Naive B cell (primary cell): ENCODE measurements at regions not wholly inside any gene's neighbourhood (a gene's known extent, or its start where the extent isn't known, plus 50 kb on each side); places are given as distances from the start of the nearest gene placed in this dataset.

Experiments used
- ATAC-seq, 2 donors: fragments of 150-1000 bp; cut with Tn5 transposase; 2 replicates each; pipeline ENCODE4 v1.10.0; 2021; ENCODE audit warnings: low read depth in 2 of 2, mild to moderate bottlenecking in 2 of 2, moderate library complexity in 2 of 2
- DNase-seq: peaks from one replicate; pipeline ENCODE4 v3.0.0; 2022
- H3K27ac Mint-ChIP-seq, 6 donors: one replicate each; pipeline ENCODE4 v1.8.0; 2020 to 2022; ENCODE audit warnings: mild to moderate bottlenecking in 6 of 6, mixed read lengths in 6 of 6, moderate library complexity in 5 of 6, inconsistent platforms in 2 of 6
- H3K27me3 Mint-ChIP-seq, 3 donors: one replicate each; pipeline ENCODE4 v1.8.0; 2021 to 2022; ENCODE audit warnings: mixed read lengths in 3 of 3, mild to moderate bottlenecking in 1 of 3
- H3K36me3 Mint-ChIP-seq, 2 donors: one replicate each; pipeline ENCODE4 v1.8.0; 2020 to 2022; ENCODE audit warnings: mixed read lengths in 2 of 2, inconsistent platforms in 1 of 2, mild to moderate bottlenecking in 1 of 2
- H3K4me1 Mint-ChIP-seq, 3 donors: one replicate each; pipeline ENCODE4 v1.8.0; 2020 to 2022; ENCODE audit warnings: mixed read lengths in 3 of 3, inconsistent platforms in 1 of 3, mild to moderate bottlenecking in 1 of 3, moderate library complexity in 1 of 3
- H3K4me3 Mint-ChIP-seq, 8 donors: one replicate each; pipeline ENCODE4 v1.8.0; 2020 to 2022; ENCODE audit warnings: mild to moderate bottlenecking in 8 of 8, mixed read lengths in 8 of 8, moderate library complexity in 8 of 8, inconsistent platforms in 2 of 8
- H3K9me3 Mint-ChIP-seq, 7 donors: one replicate each; pipeline ENCODE4 v1.8.0; 2020 to 2022; ENCODE audit warnings: mixed read lengths in 7 of 7, mild to moderate bottlenecking in 5 of 7, inconsistent platforms in 2 of 7, moderate library complexity in 1 of 7

DNA sequence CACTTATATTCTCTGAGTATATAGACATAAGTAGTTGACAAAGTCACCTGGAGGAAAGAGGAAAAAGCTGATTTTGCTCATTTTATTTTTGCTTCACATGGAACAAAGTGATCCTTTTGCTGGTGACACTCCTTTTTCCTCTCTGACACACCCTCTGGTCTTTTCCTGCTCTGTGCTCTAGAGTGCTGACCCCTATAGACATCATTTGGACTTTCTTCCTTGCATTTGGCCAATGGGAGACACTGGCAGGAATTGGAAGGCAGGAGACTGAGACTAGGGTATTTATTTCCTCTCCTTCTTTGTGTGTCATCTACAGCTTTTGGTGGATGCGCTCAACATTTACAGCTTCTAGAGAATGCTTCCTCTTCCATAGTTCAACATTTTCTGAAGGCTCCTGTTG, 1078.1 kb downstream of the SORCS1 start:
- peaks cover 0 to 4% (median 0%) of the 10 kb centered on the region in 7 donors for H3K9me3 Mint-ChIP-seq
- H3K27ac Mint-ChIP-seq = no peak overlapping the region
- no peaks in the 10 kb centered on the region for H3K36me3 Mint-ChIP-seq
- no peaks in the 10 kb centered on the region for H3K4me1 Mint-ChIP-seq
- DNase-seq (no peak), ATAC-seq (no peak)
- no peaks in the 10 kb centered on the region for H3K27me3 Mint-ChIP-seq
- H3K4me3 Mint-ChIP-seq = no peak overlapping the region

DNA sequence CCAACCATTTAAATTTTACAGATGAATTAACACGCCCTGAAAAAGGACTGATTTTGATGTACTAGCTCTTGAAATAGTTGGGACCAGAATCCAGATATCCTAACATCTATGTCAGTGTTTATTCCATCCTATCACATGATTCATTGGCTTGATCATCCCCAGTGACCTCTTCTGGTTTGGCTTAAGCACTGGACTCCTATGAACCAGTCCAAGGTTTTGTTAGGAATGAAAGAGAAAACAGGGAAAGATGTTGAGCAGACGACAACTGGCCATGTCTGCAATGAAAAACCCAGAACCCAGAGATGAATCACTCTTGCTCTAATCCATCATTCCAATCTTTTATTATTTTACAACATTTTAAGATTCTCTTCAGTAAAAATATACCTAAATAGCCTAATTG, 1080.9 kb downstream of the SORCS1 start:
- Mint-ChIP-seq H3K27me3 (no peaks in the 10 kb centered on the region), H3K9me3 (peaks cover 0 to 3% (median 0%) of the 10 kb centered on the region in 7 donors), H3K27ac (no peak overlapping the region), H3K36me3 (no peaks in the 10 kb centered on the region), H3K4me1 (no peaks in the 10 kb centered on the region), H3K4me3 (no peak overlapping the region)
- no peak for DNase-seq
- no peak for ATAC-seq

DNA sequence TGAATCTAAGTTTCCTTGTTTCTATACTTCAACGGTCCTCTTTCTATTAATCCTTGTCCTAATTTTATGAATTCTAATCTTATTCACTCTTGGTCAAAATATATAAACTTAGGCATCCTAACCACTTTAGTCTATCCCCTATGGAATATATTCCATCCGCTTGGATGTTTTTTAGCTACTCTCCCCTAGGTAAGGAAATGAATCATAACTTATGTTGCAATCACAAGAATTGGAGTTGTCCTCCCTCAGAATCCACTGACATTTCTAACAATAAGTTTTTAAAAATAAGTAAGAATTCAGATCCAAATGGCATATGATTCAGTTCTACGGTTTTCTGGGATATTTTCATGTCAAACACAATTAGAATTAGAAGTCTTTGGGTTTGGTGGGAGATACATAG, 1081.6 kb downstream of the SORCS1 start:
- peaks cover 0 to 3% (median 0%) of the 10 kb centered on the region in 7 donors for H3K9me3 Mint-ChIP-seq
- ATAC-seq = no peak

DNA sequence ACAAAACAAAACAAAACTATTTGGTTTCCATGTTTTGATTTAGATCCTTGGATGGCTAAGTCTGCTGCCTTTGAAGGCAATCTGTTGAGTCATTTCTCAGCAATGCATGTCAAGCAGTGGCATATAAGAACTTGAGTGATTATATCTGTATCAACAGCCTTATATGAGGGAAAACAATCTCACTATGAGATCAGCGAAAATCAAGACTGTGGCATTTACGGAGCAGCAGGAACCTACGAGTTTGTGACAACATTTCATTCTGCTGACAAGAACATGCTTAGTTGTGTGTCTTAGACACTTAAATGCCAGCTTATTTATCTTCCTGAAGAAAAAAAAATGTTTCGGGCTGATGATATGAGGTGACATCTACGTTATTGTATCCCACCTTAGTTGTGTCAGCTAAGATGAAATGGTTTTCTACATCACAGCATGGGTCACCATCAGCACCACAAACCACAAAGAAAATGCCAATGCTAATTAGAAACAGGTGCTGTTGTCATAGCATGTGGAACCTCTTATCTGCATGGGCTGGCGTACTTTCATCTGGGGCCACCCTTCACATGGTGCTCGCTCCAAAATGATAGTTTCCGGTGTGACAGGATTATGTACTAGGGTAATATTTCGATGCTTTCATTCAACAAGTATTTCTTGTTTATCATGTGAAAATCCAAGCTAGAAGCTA, 1085.5 kb downstream of the SORCS1 start:
- Mint-ChIP-seq H3K27me3 (no peaks in the 10 kb centered on the region), H3K4me3 (no peak overlapping the region), H3K36me3 (no peaks in the 10 kb centered on the region), H3K27ac (no peak overlapping the region), H3K4me1 (no peaks in the 10 kb centered on the region), H3K9me3 (peaks cover 0 to 3% (median 0%) of the 10 kb centered on the region in 7 donors)
- no peak for DNase-seq
- no peak for ATAC-seq

More for the DNA sequence above, 1081.6 kb downstream of the SORCS1 start:
- Mint-ChIP-seq H3K36me3 (no peaks in the 10 kb centered on the region), H3K27ac (no peak overlapping the region), H3K4me3 (no peak overlapping the region), H3K4me1 (no peaks in the 10 kb centered on the region), H3K27me3 (no peaks in the 10 kb centered on the region)
- no peak for DNase-seq

DNA sequence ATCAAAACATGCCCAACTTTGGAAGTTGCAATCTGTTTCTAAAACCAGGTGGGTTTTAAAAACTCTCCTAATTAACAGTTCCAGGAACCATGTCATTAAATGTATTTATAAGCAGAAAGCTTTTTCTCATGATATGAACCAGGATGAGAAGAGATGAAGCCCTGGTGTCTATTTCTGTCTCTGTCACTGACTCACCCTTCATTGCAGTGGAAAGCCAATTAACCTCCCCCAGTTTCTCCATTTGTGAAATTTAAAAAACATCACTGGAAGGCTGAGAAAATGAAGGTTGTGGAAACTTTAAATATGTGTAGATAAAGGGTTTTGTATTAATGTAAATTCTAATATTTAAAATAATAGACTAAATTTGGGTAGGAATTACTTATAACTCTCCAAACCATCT, 1088.0 kb downstream of the SORCS1 start:
- H3K4me3 Mint-ChIP-seq = no peak overlapping the region
- ATAC-seq (no peak), DNase-seq (no peak)
- H3K4me1 Mint-ChIP-seq = no peaks in the 10 kb centered on the region
- no peak overlapping the region for H3K27ac Mint-ChIP-seq
- H3K27me3 Mint-ChIP-seq = no peaks in the 10 kb centered on the region
- H3K36me3 Mint-ChIP-seq = no peaks in the 10 kb centered on the region
- peaks cover 0 to 6% (median 2%) of the 10 kb centered on the region in 7 donors for H3K9me3 Mint-ChIP-seq

DNA sequence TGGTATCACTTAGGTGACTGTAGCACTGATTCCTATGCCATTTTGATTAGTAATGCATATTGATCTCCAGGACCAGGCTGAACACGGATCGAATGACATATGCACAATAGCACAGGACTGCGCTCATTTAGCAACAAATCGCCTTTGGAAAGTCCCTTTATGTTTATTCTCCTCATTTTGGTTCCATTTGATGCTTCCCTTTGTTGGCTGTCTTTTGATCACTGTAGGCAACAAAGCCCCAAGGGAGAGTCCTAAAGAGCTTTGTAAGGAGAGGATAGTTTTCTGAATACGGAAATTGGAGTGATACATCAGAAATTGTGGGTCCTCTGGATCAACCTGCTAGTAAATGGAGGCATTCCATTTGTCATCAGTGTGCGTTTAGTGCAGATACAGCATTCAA, 1111.4 kb downstream of the SORCS1 start:
- H3K4me3 Mint-ChIP-seq = no peak overlapping the region
- no peak overlapping the region for H3K27ac Mint-ChIP-seq
- DNase-seq (no peak), ATAC-seq (no peak)
- no peaks in the 10 kb centered on the region for H3K27me3 Mint-ChIP-seq
- no peaks in the 10 kb centered on the region for H3K4me1 Mint-ChIP-seq
- peaks cover 0 to 9% (median 4%) of the 10 kb centered on the region in 7 donors for H3K9me3 Mint-ChIP-seq
- H3K36me3 Mint-ChIP-seq = no peaks in the 10 kb centered on the region

DNA sequence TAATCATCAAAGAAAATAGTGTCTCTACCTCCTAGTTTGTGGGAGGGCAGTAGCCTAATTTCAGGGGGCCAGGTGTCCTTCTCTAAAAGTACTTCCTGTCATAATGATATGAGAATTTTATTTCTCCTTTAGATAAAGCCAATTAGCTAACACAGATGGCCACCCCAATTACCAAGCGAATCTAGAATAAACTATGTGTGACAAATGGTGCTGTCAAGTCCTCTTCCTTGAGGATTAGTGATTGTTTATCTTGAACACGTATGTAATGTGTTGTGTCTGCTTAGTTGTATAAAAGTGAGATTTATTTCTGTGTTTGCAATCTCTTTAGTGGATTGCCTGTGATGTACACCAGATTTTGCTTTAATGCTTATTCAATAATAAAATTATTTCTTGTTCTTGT, 1120.0 kb downstream of the SORCS1 start:
- no peak for DNase-seq
- no peak for ATAC-seq

DNA sequence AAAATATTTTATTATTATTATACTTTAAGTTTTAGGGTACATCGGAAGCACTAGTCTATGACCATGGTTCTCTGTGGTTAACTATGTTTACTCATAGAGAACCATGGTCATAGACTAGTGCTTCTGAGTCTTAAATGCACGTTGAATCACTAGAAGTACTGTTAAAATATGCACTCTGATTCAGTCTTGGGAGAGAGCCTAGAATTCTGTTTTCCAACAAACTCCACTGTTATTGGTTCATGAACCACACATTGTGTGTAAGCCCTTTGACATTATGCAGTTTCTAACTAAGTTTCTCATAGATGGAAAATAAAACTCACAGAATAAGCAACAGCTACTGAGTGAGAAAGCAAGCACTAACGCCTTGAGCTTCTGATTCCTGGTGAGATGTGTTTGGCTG, 1120.6 kb downstream of the SORCS1 start:
- H3K36me3 Mint-ChIP-seq = no peaks in the 10 kb centered on the region
- H3K4me1 Mint-ChIP-seq = no peaks in the 10 kb centered on the region
- DNase-seq (no peak), ATAC-seq (no peak)
- H3K27me3 Mint-ChIP-seq = no peaks in the 10 kb centered on the region
- peaks cover 0 to 5% (median 3%) of the 10 kb centered on the region in 7 donors for H3K9me3 Mint-ChIP-seq
- H3K27ac Mint-ChIP-seq = no peak overlapping the region
- H3K4me3 Mint-ChIP-seq = no peak overlapping the region

More for the DNA sequence above, 1120.0 kb downstream of the SORCS1 start:
- Mint-ChIP-seq H3K9me3 (peaks cover 0 to 5% (median 3%) of the 10 kb centered on the region in 7 donors), H3K36me3 (no peaks in the 10 kb centered on the region), H3K4me3 (no peak overlapping the region), H3K27ac (no peak overlapping the region), H3K4me1 (no peaks in the 10 kb centered on the region), H3K27me3 (no peaks in the 10 kb centered on the region)

DNA sequence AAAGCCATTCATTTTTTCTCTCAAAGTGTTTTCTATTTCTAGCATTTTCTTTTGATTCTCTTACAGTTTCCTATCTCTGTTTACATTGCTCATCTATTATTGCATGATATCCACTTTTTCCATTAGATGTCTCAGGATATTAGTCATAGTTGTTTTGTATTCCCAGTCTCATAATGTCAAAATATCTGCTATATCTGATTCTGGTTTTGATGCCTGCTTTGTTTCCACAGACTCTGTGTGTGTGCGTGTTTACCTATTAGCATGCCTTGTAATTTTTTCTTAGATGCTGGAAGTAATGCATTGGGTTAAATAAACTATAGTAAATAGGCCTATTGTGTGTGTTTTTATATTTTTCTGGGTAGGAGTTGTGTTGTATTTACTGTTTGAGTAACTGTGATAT, 1126.3 kb downstream of the SORCS1 start:
- DNase-seq = no peak
- ATAC-seq = no peak
- Mint-ChIP-seq H3K9me3 (peaks cover 0 to 15% (median 5%) of the 10 kb centered on the region in 7 donors), H3K4me3 (no peak overlapping the region), H3K36me3 (no peaks in the 10 kb centered on the region), H3K27ac (no peak overlapping the region), H3K4me1 (no peaks in the 10 kb centered on the region), H3K27me3 (no peaks in the 10 kb centered on the region)

DNA sequence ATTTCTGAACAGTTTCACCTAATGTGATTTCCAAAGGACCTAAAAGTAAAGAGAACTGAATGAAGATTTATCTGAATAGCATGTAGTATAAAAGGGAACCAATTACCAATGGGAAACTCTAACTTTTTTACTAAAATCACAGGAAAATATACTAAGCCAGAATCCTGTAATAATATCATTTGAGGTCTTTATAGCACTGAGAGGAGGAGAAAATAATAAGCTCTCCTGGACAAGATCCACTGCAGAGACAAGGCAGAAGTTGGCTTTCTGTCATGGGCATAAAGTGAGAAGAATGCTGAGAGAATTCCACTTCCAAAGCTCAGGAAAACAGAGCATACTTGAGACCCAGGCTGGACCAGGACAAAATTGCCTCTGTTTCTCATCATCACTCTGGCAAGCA, 1131.4 kb downstream of the SORCS1 start:
- ATAC-seq (no peak), DNase-seq (no peak)
- H3K4me1 Mint-ChIP-seq = no peaks in the 10 kb centered on the region
- H3K27ac Mint-ChIP-seq = no peak overlapping the region
- H3K4me3 Mint-ChIP-seq = no peak overlapping the region
- H3K9me3 Mint-ChIP-seq = peaks cover 0 to 11% (median 5%) of the 10 kb centered on the region in 7 donors
- H3K36me3 Mint-ChIP-seq = no peaks in the 10 kb centered on the region
- H3K27me3 Mint-ChIP-seq = no peaks in the 10 kb centered on the region

DNA sequence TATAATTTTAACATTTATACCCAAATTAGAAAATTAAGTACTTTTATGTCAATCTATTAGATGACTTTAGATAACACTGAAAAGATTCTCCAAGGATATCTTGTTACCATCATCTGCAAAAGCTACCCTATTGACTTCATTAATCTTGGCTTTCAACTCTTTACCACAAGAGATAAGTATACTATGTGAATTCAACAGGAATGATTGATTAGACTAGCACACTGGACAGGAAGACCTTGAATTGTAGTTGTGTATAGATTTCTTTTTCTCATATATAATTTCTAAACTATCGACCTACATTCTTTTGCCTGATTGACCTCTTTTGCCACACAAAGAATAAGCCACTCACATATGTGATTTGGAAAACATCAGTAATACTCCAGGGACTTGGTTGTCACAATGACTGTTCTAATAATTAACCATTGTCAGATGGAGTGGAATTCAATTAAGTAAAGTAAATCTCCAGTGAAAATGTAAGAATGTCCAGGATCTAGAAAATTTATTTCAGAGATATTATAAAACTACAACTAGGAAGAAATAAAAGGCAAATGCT, 1132.0 kb downstream of the SORCS1 start:
- no peak overlapping the region for H3K4me3 Mint-ChIP-seq
- H3K36me3 Mint-ChIP-seq = no peaks in the 10 kb centered on the region
- no peak overlapping the region for H3K27ac Mint-ChIP-seq
- no peak for DNase-seq
- ATAC-seq = no peak
- H3K9me3 Mint-ChIP-seq = peaks cover 0 to 11% (median 5%) of the 10 kb centered on the region in 7 donors
- no peaks in the 10 kb centered on the region for H3K4me1 Mint-ChIP-seq
- H3K27me3 Mint-ChIP-seq = no peaks in the 10 kb centered on the region

DNA sequence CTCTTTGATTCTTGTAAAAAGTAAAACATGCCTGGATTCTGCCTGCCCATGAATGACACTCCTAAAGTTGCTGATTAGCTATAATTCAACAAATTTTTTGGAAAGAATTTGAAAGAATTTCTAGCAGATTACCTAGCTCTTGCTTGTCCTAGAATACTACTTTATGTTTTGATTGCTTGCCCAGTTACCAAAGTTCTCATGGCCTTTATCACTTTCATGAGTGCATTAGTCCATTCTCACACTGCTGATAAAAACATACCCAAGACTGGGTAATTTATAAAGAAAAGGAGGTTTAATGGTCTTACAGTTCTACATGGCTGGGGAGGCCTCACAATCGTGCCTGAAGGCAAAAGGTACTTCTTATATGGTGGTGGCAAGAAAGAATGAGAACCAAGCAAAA, 1137.3 kb downstream of the SORCS1 start:
- no peak overlapping the region for H3K4me3 Mint-ChIP-seq
- H3K27ac Mint-ChIP-seq = no peak overlapping the region
- H3K4me1 Mint-ChIP-seq = no peaks in the 10 kb centered on the region
- peaks cover 0 to 7% (median 1%) of the 10 kb centered on the region in 7 donors for H3K9me3 Mint-ChIP-seq
- DNase-seq (no peak), ATAC-seq (no peak)
- no peaks in the 10 kb centered on the region for H3K36me3 Mint-ChIP-seq
- no peaks in the 10 kb centered on the region for H3K27me3 Mint-ChIP-seq

DNA sequence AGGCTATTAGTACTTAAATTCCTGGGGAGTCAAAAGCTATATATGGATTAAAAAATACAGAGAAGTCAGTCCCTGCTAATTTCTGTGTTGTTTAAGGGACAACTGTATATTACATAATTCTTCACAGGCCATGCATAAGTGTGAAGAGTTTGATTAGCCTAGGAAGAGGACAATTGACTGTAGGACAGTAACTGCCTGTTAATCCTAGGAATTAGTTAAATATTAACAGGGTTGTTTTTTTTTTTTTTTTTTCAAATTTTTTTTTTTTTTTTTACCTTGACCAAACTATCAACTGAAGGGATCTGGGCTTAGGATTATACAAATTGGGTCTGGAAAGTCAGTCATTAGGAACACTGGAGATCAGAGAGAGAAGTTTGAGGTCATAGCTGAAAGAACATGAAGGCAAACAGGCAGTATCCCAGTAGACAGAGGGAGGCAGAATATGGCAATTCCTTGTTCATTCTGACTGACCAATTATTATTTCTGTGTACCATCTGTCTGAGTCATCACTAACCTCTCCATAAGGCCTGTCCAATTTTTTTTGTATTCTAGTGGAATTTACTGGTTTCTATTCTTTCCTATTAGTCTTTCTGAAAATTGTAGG, 1139.2 kb downstream of the SORCS1 start:
- ATAC-seq (no peak), DNase-seq (no peak)
- H3K27ac Mint-ChIP-seq = no peak overlapping the region
- no peaks in the 10 kb centered on the region for H3K36me3 Mint-ChIP-seq
- peaks cover 0 to 18% (median 1%) of the 10 kb centered on the region in 7 donors for H3K9me3 Mint-ChIP-seq
- H3K4me3 Mint-ChIP-seq = no peak overlapping the region
- no peaks in the 10 kb centered on the region for H3K27me3 Mint-ChIP-seq
- no peaks in the 10 kb centered on the region for H3K4me1 Mint-ChIP-seq

DNA sequence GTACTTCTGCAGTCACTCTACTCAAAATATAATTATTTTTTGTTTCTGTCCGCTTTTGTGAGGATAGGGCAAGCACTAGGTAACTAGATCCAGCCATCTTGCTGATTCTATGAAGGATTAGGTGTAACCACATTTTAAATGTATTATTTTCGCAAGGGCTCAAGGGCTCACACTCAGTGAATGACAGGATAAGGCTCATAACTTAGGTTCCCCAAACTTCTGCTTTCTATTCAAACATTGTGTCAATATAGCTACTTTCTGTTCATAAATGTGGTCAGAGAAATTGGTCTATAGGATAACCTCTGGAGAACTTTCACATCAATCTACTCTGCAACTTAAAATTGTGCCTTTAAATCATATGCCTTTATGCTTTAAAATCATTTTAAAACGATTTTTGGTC, 1141.2 kb downstream of the SORCS1 start:
- no peak overlapping the region for H3K27ac Mint-ChIP-seq
- ATAC-seq = no peak

More for the DNA sequence above, 1141.2 kb downstream of the SORCS1 start:
- H3K4me1 Mint-ChIP-seq = no peaks in the 10 kb centered on the region
- no peaks in the 10 kb centered on the region for H3K36me3 Mint-ChIP-seq
- DNase-seq = no peak
- H3K4me3 Mint-ChIP-seq = no peak overlapping the region
- no peaks in the 10 kb centered on the region for H3K27me3 Mint-ChIP-seq
- peaks cover 0 to 15% (median 1%) of the 10 kb centered on the region in 7 donors for H3K9me3 Mint-ChIP-seq
